Liver (tissue), 8 donors: ENCODE measurements at regions not wholly inside any gene's neighbourhood (a gene's known extent, or its start where the extent isn't known, plus 50 kb on each side); places are given as distances from the start of the nearest gene placed in this dataset.
A peak's percentile ranks its signal among the peaks of the same experiment; 100 is the strongest.

ENCODE experiments used
- DNase-seq: peaks from one replicate; pipeline ENCODE4 v3.0.0-alpha.2; 2017; ENCODE audit warnings: low spot score
- H3K27ac ChIP-seq, 2 donors: one replicate each; pipeline ENCODE4 v1.7.0; 2013; ENCODE audit warnings: inconsistent platforms in 2 of 2, low read length in 2 of 2, control low read depth in 1 of 2, low read depth in 1 of 2, mild to moderate bottlenecking in 1 of 2
- H3K27me3 ChIP-seq, 4 donors: one replicate each; pipeline versions ENCODE4 v1.6.1 to v1.7.0; 2013; ENCODE audit warnings: low read length in 3 of 4, inconsistent platforms in 1 of 4, mild to moderate bottlenecking in 1 of 4, moderate library complexity in 1 of 4; ENCODE audit not compliant: control insufficient read depth in 4 of 4, insufficient read depth in 4 of 4
- H3K36me3 ChIP-seq, 4 donors: one replicate each; pipeline versions ENCODE4 v1.6.1 to v1.7.0; 2013; ENCODE audit warnings: low read length in 3 of 4, mild to moderate bottlenecking in 3 of 4, low read depth in 1 of 4, moderate library complexity in 1 of 4; ENCODE audit not compliant: control insufficient read depth in 4 of 4, insufficient read depth in 3 of 4
- H3K4me1 ChIP-seq, 4 donors: one replicate each; pipeline versions ENCODE4 v1.6.1 to v1.7.0; 2013; ENCODE audit warnings: low read length in 3 of 4, mild to moderate bottlenecking in 3 of 4, moderate library complexity in 1 of 4; ENCODE audit not compliant: control insufficient read depth in 4 of 4, insufficient read depth in 4 of 4
- H3K4me3 ChIP-seq, 3 donors: one replicate each; pipeline versions ENCODE4 v1.6.1 to v1.7.0; 2013; ENCODE audit warnings: low read length in 3 of 3, control low read depth in 1 of 3, low read depth in 1 of 3, mild to moderate bottlenecking in 1 of 3
- H3K9ac ChIP-seq, 2 donors: one replicate each; pipeline ENCODE4 v1.7.0; 2013; ENCODE audit warnings: low read length in 2 of 2, mild to moderate bottlenecking in 2 of 2, moderate library complexity in 2 of 2, control low read depth in 1 of 2, low read depth in 1 of 2
- H3K9me3 ChIP-seq, 4 donors: one replicate each; pipeline versions ENCODE4 v1.6.1 to v1.7.0; 2013; ENCODE audit warnings: low read length in 3 of 4; ENCODE audit not compliant: control insufficient read depth in 4 of 4
- ATF3 ChIP-seq: IDR thresholded peaks from 2 replicates; pipeline ENCODE4 v1.6.1; 2016; ENCODE audit warnings: antibody characterized with exemption
- CTCF ChIP-seq: fragments of 150-350 bp; IDR thresholded peaks from 2 replicates; pipeline ENCODE4 v1.5.1; 2017; ENCODE audit warnings: improper control_type of control experiment, low read depth, low read length; ENCODE audit not compliant: missing input control
- EGR1 ChIP-seq, 2 donors: IDR thresholded peaks; 2 replicates each; pipeline ENCODE4 v1.6.1; 2016 to 2018; ENCODE audit warnings: antibody characterized with exemption in 2 of 2, low read depth in 2 of 2
- FOXA1 ChIP-seq: IDR thresholded peaks from 2 replicates; pipeline ENCODE4 v1.6.1; 2016; ENCODE audit warnings: antibody characterized with exemption
- FOXA2 ChIP-seq: IDR thresholded peaks from 2 replicates; pipeline ENCODE4 v1.6.1; 2016; ENCODE audit warnings: antibody characterized with exemption
- GABPA ChIP-seq, 2 donors: IDR thresholded peaks in 1 of 2; conservative IDR thresholded peaks in 1 of 2; 2 replicates each; pipeline ENCODE4 v1.6.1; 2016; ENCODE audit warnings: antibody characterized with exemption in 2 of 2, mild to moderate bottlenecking in 1 of 2, moderate library complexity in 1 of 2
- HNF4A ChIP-seq, 2 donors: conservative IDR thresholded peaks; 2 replicates each; pipeline ENCODE4 v1.6.1; 2016; ENCODE audit warnings: antibody characterized with exemption in 2 of 2, mild to moderate bottlenecking in 2 of 2
- HNF4G ChIP-seq: IDR thresholded peaks from 2 replicates; pipeline ENCODE4 v1.6.1; 2016; ENCODE audit warnings: antibody characterized with exemption
- JUND ChIP-seq, 2 donors: IDR thresholded peaks; 2 replicates each; pipeline ENCODE4 v1.6.1; 2016; ENCODE audit warnings: antibody characterized with exemption in 2 of 2
- MAX ChIP-seq: IDR thresholded peaks from 2 replicates; pipeline ENCODE4 v1.6.1; 2016; ENCODE audit warnings: antibody characterized with exemption
- NR2F2 ChIP-seq: IDR thresholded peaks from 2 replicates; pipeline ENCODE4 v1.6.1; 2016; ENCODE audit warnings: antibody characterized with exemption
- RAD21 ChIP-seq, 2 donors: IDR thresholded peaks; 2 replicates each; pipeline ENCODE4 v1.6.1; 2016; ENCODE audit warnings: antibody characterized with exemption in 2 of 2, mild to moderate bottlenecking in 2 of 2
- REST ChIP-seq: IDR thresholded peaks from 2 replicates; pipeline ENCODE4 v1.6.1; 2016; ENCODE audit warnings: antibody characterized with exemption, mild to moderate bottlenecking
- RXRA ChIP-seq, 2 donors: IDR thresholded peaks; 2 replicates each; pipeline ENCODE4 v1.6.1; 2017 to 2018; ENCODE audit warnings: antibody characterized with exemption in 2 of 2, mild to moderate bottlenecking in 1 of 2
- SP1 ChIP-seq: IDR thresholded peaks from 2 replicates; pipeline ENCODE4 v1.6.1; 2018; ENCODE audit warnings: antibody characterized with exemption, mild to moderate bottlenecking
- TAF1 ChIP-seq: conservative IDR thresholded peaks from 2 replicates; pipeline ENCODE4 v1.6.1; 2016; ENCODE audit warnings: antibody characterized with exemption, mild to moderate bottlenecking
- YY1 ChIP-seq: IDR thresholded peaks from 2 replicates; pipeline ENCODE4 v1.6.1; 2016; ENCODE audit warnings: antibody characterized with exemption, mild to moderate bottlenecking
- ZBTB33 ChIP-seq: IDR thresholded peaks from 2 replicates; pipeline ENCODE4 v1.6.1; 2016; ENCODE audit warnings: antibody characterized with exemption
- WGBS: extraction: QIAGEN DNeasy Blood & Tissue Kit; methylation state at CpG from one replicate; pipeline ENCODE4 v1.1.7; 2013; 5-methylcytosine and 5-hydroxymethylcytosine counted together
- donor health status: healthy.
- donor health status: healthy.
- donor health status: healthy.
- donor health status: healthy.
- donor health status: healthy.

GRCh38 chr22:49209452-49210195, 618.0 kb downstream of the BRD1 start:
- DNase-seq, result peak; percentile 77
- Histone ChIP-seq H3K36me3 (no peaks in the 10 kb centered on the region), H3K4me1 (peaks cover 10 to 25% (median 20%) of the 10 kb centered on the region in 4 donors), H3K4me3 (peak overlapping the region in 1 of 3 donors; percentile 30), H3K27ac (peak overlapping the region; percentile 67 to 93), H3K9ac (no peak overlapping the region), H3K27me3 (no peaks in the 10 kb centered on the region), H3K9me3 (no peaks in the 10 kb centered on the region)
- TF ChIP-seq EGR1 (IDR thresholded peaks at IDR 0.05; ENCODE audit: low read depth in 2 of 2) (peak in 1 of 2 donors; percentile 80), REST (peak; percentile 93), CTCF (no peak), JUND (IDR thresholded peaks at IDR 0.05) (no peak), SP1 (peak; percentile 47), HNF4A (conservative IDR thresholded peaks at IDR 0.05) (peak in 1 of 2 donors; percentile 76), FOXA2 (peak; percentile 35), MAX (peak; percentile 78), GABPA (IDR thresholded peaks at IDR 0.05 in 1 of 2, conservative IDR thresholded peaks at IDR 0.05 in 1 of 2) (peak in 1 of 2 donors; percentile 8), HNF4G (no peak), ATF3 (no peak), FOXA1 (peak; percentile 51), TAF1 (no peak), RAD21 (IDR thresholded peaks at IDR 0.05) (peak; percentile 44 to 56), ZBTB33 (no peak), YY1 (peak; percentile 81), NR2F2 (no peak), RXRA (IDR thresholded peaks at IDR 0.05) (peak in 1 of 2 donors; percentile 89)
- WGBS, result 22% methylated on average over 15 of the region's 15 CpGs
